CD14-positive monocyte (primary cell): ENCODE measurements at regions not wholly inside any gene's neighbourhood (a gene's known extent, or its start where the extent isn't known, plus 50 kb on each side); places are given as distances from the start of the nearest gene placed in this dataset.

Experiments
- DNase-seq, 3 donors: peaks; one replicate each; pipeline ENCODE4 v3.0.0-alpha.2; 2011 to 2022
- H2AFZ ChIP-seq: 2 replicates; pipeline ENCODE4 v1.6.0; 2012; ENCODE audit warnings: mild to moderate bottlenecking, low read depth, low read length, inconsistent platforms; ENCODE audit not compliant: insufficient read depth, poor library complexity, severe bottlenecking
- H3K27ac ChIP-seq, 2 donors: 1 replicate in 1 of 2; 2 replicates in 1 of 2; pipeline ENCODE4 v1.5.1; 2012 to 2013; ENCODE audit warnings: low read length in 2 of 2, control low read depth in 1 of 2, inconsistent platforms in 1 of 2, low read depth in 1 of 2, mild to moderate bottlenecking in 1 of 2
- H3K27me3 ChIP-seq, 2 donors: one replicate each; pipeline versions ENCODE4 v1.6.0 to v1.6.1; 2011 to 2013; ENCODE audit warnings: low read length in 2 of 2; ENCODE audit not compliant: control insufficient read depth in 2 of 2, insufficient read depth in 2 of 2
- H3K36me3 ChIP-seq, 2 donors: replicated peaks in 1 of 2; 1 replicate in 1 of 2; 2 replicates in 1 of 2; pipeline versions ENCODE4 v1.5.1 to v1.6.1; 2012 to 2013; ENCODE audit warnings: low read length in 2 of 2, control low read depth in 1 of 2, inconsistent platforms in 1 of 2, mild to moderate bottlenecking in 1 of 2; ENCODE audit not compliant: insufficient read depth in 2 of 2, control insufficient read depth in 1 of 2
- H3K4me1 ChIP-seq, 2 donors: 1 replicate in 1 of 2; 2 replicates in 1 of 2; pipeline versions ENCODE4 v1.5.1 to v1.6.1; 2012 to 2013; ENCODE audit warnings: low read length in 2 of 2, control low read depth in 1 of 2, inconsistent platforms in 1 of 2, mild to moderate bottlenecking in 1 of 2, moderate library complexity in 1 of 2; ENCODE audit not compliant: insufficient read depth in 2 of 2, control insufficient read depth in 1 of 2
- H3K4me2 ChIP-seq: replicated peaks from 2 replicates; pipeline ENCODE3; 2012; ENCODE audit warnings: low read length, moderate library complexity, mild to moderate bottlenecking; ENCODE audit not compliant: poor library complexity, severe bottlenecking; ENCODE audit errors: extremely low read depth
- H3K4me3 ChIP-seq, 3 experiments: fragments of 200-600 bp in 1 of 3; sonication (generic) in 1 of 3; replicated peaks in 1 of 3; 1 replicate in 2 of 3; 2 replicates in 1 of 3; pipeline ENCODE4 v1.5.1; 2011 to 2013; ENCODE audit warnings: low read length in 3 of 3, mild to moderate bottlenecking in 3 of 3, control low read depth in 2 of 3, low read depth in 2 of 3, inconsistent platforms in 1 of 3, moderate library complexity in 1 of 3
- H3K79me2 ChIP-seq: 2 replicates; pipeline ENCODE4 v1.6.0; 2012; ENCODE audit warnings: mild to moderate bottlenecking, control low read depth, inconsistent platforms, low read length, moderate library complexity; ENCODE audit not compliant: insufficient read depth
- H3K9ac ChIP-seq: 2 replicates; pipeline ENCODE4 v1.6.0; 2017; ENCODE audit warnings: low read length, mild to moderate bottlenecking; ENCODE audit not compliant: insufficient read depth, poor library complexity, severe bottlenecking
- H3K9me3 ChIP-seq, 2 donors: replicated peaks in 1 of 2; 1 replicate in 1 of 2; 2 replicates in 1 of 2; pipeline versions ENCODE4 v1.5.1 to v1.6.1; 2012 to 2013; ENCODE audit warnings: low read length in 2 of 2, control low read depth in 1 of 2; ENCODE audit not compliant: control insufficient read depth in 1 of 2, insufficient read depth in 1 of 2
- H4K20me1 ChIP-seq: 2 replicates; pipeline ENCODE4 v1.6.0; 2012; ENCODE audit warnings: mild to moderate bottlenecking, low read length, control low read depth, moderate library complexity; ENCODE audit not compliant: insufficient read depth
- H3K27ac Mint-ChIP-seq, 7 donors: one replicate each; pipeline ENCODE4 v1.8.0; 2020; ENCODE audit warnings: mild to moderate bottlenecking in 7 of 7, mixed read lengths in 7 of 7, moderate library complexity in 6 of 7, inconsistent platforms in 2 of 7
- H3K27me3 Mint-ChIP-seq, 3 donors: one replicate each; pipeline ENCODE4 v1.8.0; 2021 to 2022; ENCODE audit warnings: low read depth in 3 of 3, mild to moderate bottlenecking in 3 of 3, mixed read lengths in 3 of 3, moderate library complexity in 3 of 3, inconsistent platforms in 1 of 3
- H3K36me3 Mint-ChIP-seq, 2 donors: one replicate each; pipeline ENCODE4 v1.8.0; 2020; ENCODE audit warnings: mixed read lengths in 2 of 2, inconsistent platforms in 1 of 2, mild to moderate bottlenecking in 1 of 2
- H3K4me1 Mint-ChIP-seq: one replicate; pipeline ENCODE4 v1.8.0; 2020; ENCODE audit warnings: mild to moderate bottlenecking, mixed read lengths
- H3K4me3 Mint-ChIP-seq, 2 donors: one replicate each; pipeline ENCODE4 v1.8.0; 2020; ENCODE audit warnings: mild to moderate bottlenecking in 2 of 2, mixed read lengths in 2 of 2, moderate library complexity in 1 of 2
- H3K9me3 Mint-ChIP-seq, 7 donors: one replicate each; pipeline ENCODE4 v1.8.0; 2020 to 2022; ENCODE audit warnings: mixed read lengths in 7 of 7, mild to moderate bottlenecking in 6 of 7, moderate library complexity in 6 of 7, inconsistent platforms in 2 of 7
- CTCF ChIP-seq: fragments of 200-600 bp; IDR thresholded peaks from one replicate; pipeline ENCODE4 v1.8.0; 2022; ENCODE audit warnings: antibody characterized with exemption, mild to moderate bottlenecking
- WGBS: methylation state at CpG from one replicate; pipeline ENCODE4 v1.1.5; 2013; ENCODE audit warnings: missing lambda C conversion rate; ENCODE audit not compliant: insufficient coverage; 5-methylcytosine and 5-hydroxymethylcytosine counted together
- intact Hi-C, 2 donors: fragments of 100-400 bp; cut with micrococcal nuclease; formaldehyde crosslinking; loops; one replicate each; pipeline versions ENCODE4 v1.15.0 to v1.15.1; 2023

DNA sequence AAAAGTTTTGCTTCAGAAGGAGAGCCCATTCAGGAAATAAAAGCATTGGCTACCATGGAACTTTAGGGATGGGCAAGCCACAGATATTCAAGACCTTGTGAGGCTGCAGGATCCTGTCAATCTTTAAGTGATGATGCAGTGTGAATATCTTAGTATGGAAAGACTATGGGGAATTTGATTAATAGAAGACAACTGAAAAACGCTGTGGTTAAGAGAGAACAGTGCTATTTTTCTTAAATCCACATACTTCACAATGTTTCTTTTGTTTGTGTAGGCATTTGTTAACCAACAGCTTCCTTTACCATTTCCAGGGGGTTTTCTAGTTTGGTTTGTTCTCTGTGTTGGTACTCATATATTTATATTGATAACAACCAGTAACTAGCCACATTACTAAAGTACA is 90.3 kb downstream of the TMEM212 start:
- DNase-seq: no peak
- peaks cover 0 to 5% (median 0%) of the 10 kb centered on the region in 7 donors for H3K9me3 Mint-ChIP-seq

GRCh38 chr3:171935261-171936123 is 92.3 kb downstream of the TMEM212 start:
- H3K27ac ChIP-seq: peak overlapping the region in 1 of 2 donors; percentile 78
- no peak overlapping the region for H3K9ac ChIP-seq
- H3K4me2 ChIP-seq: no peak overlapping the region
- peak in 1 of 3 donors; percentile 11 for DNase-seq
- Mint-ChIP-seq H3K4me3 (no peak overlapping the region), H3K9me3 (peaks cover 0 to 5% (median 0%) of the 10 kb centered on the region in 7 donors), H3K4me1 (peaks cover 45% of the 10 kb centered on the region), H3K27ac (peak overlapping the region; percentile 85 to 94 (median 93)), H3K36me3 (no peaks in the 10 kb centered on the region), H3K27me3 (no peaks in the 10 kb centered on the region)
- H3K9me3 ChIP-seq: no peaks in the 10 kb centered on the region
- no peaks in the 10 kb centered on the region for H4K20me1 ChIP-seq
- intact Hi-C loops: loop anchor here (5.0 to 10.0 kb wide), 3 partner anchors 42 to 102 kb away; partner anchors contain the start of gene FNDC3B (in 2 of the 2)
- peaks cover 33 to 41% of the 10 kb centered on the region in 2 donors for H3K4me1 ChIP-seq
- no peaks in the 10 kb centered on the region for H3K79me2 ChIP-seq
- H3K36me3 ChIP-seq: no peaks in the 10 kb centered on the region
- TF ChIP-seq CTCF: no peak
- no peak overlapping the region for H2AFZ ChIP-seq
- WGBS: 62% methylated on average over 4 of the region's 7 CpGs
- H3K27me3 ChIP-seq: no peaks in the 10 kb centered on the region
- no peak overlapping the region for H3K4me3 ChIP-seq

More for the DNA sequence above, 90.3 kb downstream of the TMEM212 start:
- peaks cover 39% of the 10 kb centered on the region for H3K4me1 Mint-ChIP-seq
- H2AFZ ChIP-seq: no peak overlapping the region
- H3K27me3 Mint-ChIP-seq: no peaks in the 10 kb centered on the region
- no peaks in the 10 kb centered on the region for H3K27me3 ChIP-seq
- H4K20me1 ChIP-seq: no peaks in the 10 kb centered on the region
- H3K4me1 ChIP-seq: peaks cover 33 to 41% of the 10 kb centered on the region in 2 donors
- no peak overlapping the region for H3K4me3 ChIP-seq
- intact Hi-C loops: loop anchor here in 1 of 2 donors (10.0 kb wide), 1 partner anchor 101 kb away; the partner anchor contains the start of gene FNDC3B
- no peak overlapping the region for H3K9ac ChIP-seq
- H3K4me2 ChIP-seq: no peak overlapping the region
- WGBS: no CpG with 5 or more reads among the region's 1 CpG
- H3K27ac Mint-ChIP-seq: no peak overlapping the region
- no peak overlapping the region for H3K27ac ChIP-seq
- no peaks in the 10 kb centered on the region for H3K79me2 ChIP-seq
- H3K36me3 ChIP-seq: no peaks in the 10 kb centered on the region
- TF ChIP-seq CTCF: no peak
- no peaks in the 10 kb centered on the region for H3K36me3 Mint-ChIP-seq
- H3K9me3 ChIP-seq: no peaks in the 10 kb centered on the region
- H3K4me3 Mint-ChIP-seq: no peak overlapping the region
